Ramos (cell line): ENCODE measurements at regions not wholly inside any gene's neighbourhood (a gene's known extent, or its start where the extent isn't known, plus 50 kb on each side); places are given as distances from the start of the nearest gene placed in this dataset.
"Not testable (repeated sequence)": the region's sequence is repeated elsewhere in the genome, so short reads cannot be mapped to it uniquely, and the experiment has no call there.

Experiments
- in situ Hi-C: fragments of 300-500 bp; cut with MboI; formaldehyde crosslinking; loops from one replicate; pipeline ENCODE4 v1.14.3; 2022; ENCODE audit warnings: low sequenced_read_pairs; ENCODE audit not compliant: unreplicated experiment

GRCh38 chr19:30968841-30969399 lies 380.3 kb downstream of the TSHZ3 start:
- in situ Hi-C loops: no loop called here

GRCh38 chr19:30968210-30968609 lies 381.0 kb downstream of the TSHZ3 start:
- in situ Hi-C loops: no loop called here

GRCh38 chr19:30966486-30966885 lies 382.8 kb downstream of the TSHZ3 start:
- in situ Hi-C loops: no loop called here

GRCh38 chr19:30959011-30959410 lies 390.2 kb downstream of the TSHZ3 start:
- in situ Hi-C loops: no loop called here

GRCh38 chr19:30955112-30956104 lies 393.8 kb downstream of the TSHZ3 start:
- in situ Hi-C loops: no loop called here

GRCh38 chr19:30944276-30944932 lies 404.8 kb downstream of the TSHZ3 start:
- in situ Hi-C loops: not testable (repeated sequence)

GRCh38 chr19:30943101-30943843 lies 406.0 kb downstream of the TSHZ3 start:
- in situ Hi-C loops: no loop called here

GRCh38 chr19:30942636-30943035 lies 406.6 kb downstream of the TSHZ3 start:
- in situ Hi-C loops: no loop called here

GRCh38 chr19:30941591-30941990 lies 407.6 kb downstream of the TSHZ3 start:
- in situ Hi-C loops: no loop called here

GRCh38 chr19:30936276-30936675 lies 413.0 kb downstream of the TSHZ3 start:
- in situ Hi-C loops: no loop called here

GRCh38 chr19:30935146-30935545 lies 414.1 kb downstream of the TSHZ3 start:
- in situ Hi-C loops: no loop called here

GRCh38 chr19:30933454-30933853 lies 415.8 kb downstream of the TSHZ3 start:
- in situ Hi-C loops: not testable (repeated sequence)

GRCh38 chr19:30932854-30933253 lies 416.4 kb downstream of the TSHZ3 start:
- in situ Hi-C loops: no loop called here

- in situ Hi-C loops: no loop called here
Measured at GRCh38 chr19:30930941-30931706, 418.1 kb downstream of the TSHZ3 start.

GRCh38 chr19:30927705-30928104 lies 421.5 kb downstream of the TSHZ3 start:
- in situ Hi-C loops: no loop called here

- in situ Hi-C loops: no loop called here
Measured at GRCh38 chr19:30924670-30925069, 424.6 kb downstream of the TSHZ3 start.

GRCh38 chr19:30924069-30924636 lies 425.1 kb downstream of the TSHZ3 start:
- in situ Hi-C loops: no loop called here

- in situ Hi-C loops: no loop called here
Measured at GRCh38 chr19:30923621-30924020, 425.6 kb downstream of the TSHZ3 start.

- in situ Hi-C loops: no loop called here
Measured at GRCh38 chr19:30923096-30923495, 426.1 kb downstream of the TSHZ3 start.
